Uterus (tissue), 3 donors: ENCODE measurements at regions not wholly inside any gene's neighbourhood (a gene's known extent, or its start where the extent isn't known, plus 50 kb on each side); places are given as distances from the start of the nearest gene placed in this dataset.

ENCODE experiments used
- DNase-seq, 2 donors: peaks; one replicate each; pipeline ENCODE4 v3.0.0-alpha.2; 2019 to 2020
- H3K27ac ChIP-seq, 2 donors: fragments of 200-600 bp; sonication (generic); 1 replicate in 1 of 2; 2 replicates in 1 of 2; pipeline ENCODE4 v1.5.1; 2016 to 2018
- H3K27me3 ChIP-seq, 2 donors: fragments of 200-600 bp; sonication (generic); one replicate each; pipeline ENCODE4 v1.5.1; 2018 to 2019; ENCODE audit warnings: control low read depth in 1 of 2
- H3K36me3 ChIP-seq, 2 donors: fragments of 200-600 bp; sonication (generic); one replicate each; pipeline ENCODE4 v1.5.1; 2019; ENCODE audit warnings: control low read depth in 1 of 2
- H3K4me1 ChIP-seq, 2 donors: fragments of 200-600 bp; sonication (generic); one replicate each; pipeline ENCODE4 v1.5.1; 2018 to 2019; ENCODE audit warnings: control low read depth in 1 of 2
- H3K4me3 ChIP-seq, 2 donors: fragments of 200-600 bp; sonication (generic); 1 replicate in 1 of 2; 2 replicates in 1 of 2; pipeline ENCODE4 v1.5.1; 2018 to 2019; ENCODE audit warnings: mild to moderate bottlenecking in 1 of 2
- H3K9me3 ChIP-seq, 2 donors: fragments of 200-600 bp; sonication (generic); one replicate each; pipeline ENCODE4 v1.5.1; 2019; ENCODE audit warnings: control low read depth in 1 of 2
- CTCF ChIP-seq, 4 experiments: fragments of 200-600 bp in 2 of 4; fragments of 450-650 bp in 2 of 4; sonication (generic) in 2 of 4; IDR thresholded peaks; one replicate each; pipeline ENCODE4 v1.5.1; 2016 to 2019; ENCODE audit warnings: antibody characterized with exemption in 4 of 4, mild to moderate bottlenecking in 2 of 4, moderate library complexity in 1 of 4
- POLR2A ChIP-seq, 2 donors: fragments of 450-650 bp; IDR thresholded peaks; one replicate each; pipeline ENCODE4 v1.6.1; 2016; ENCODE audit warnings: antibody characterized with exemption in 2 of 2, mild to moderate bottlenecking in 1 of 2, moderate library complexity in 1 of 2
- intact Hi-C: fragments of 100-400 bp; cut with DNase I; formaldehyde crosslinking; loops from one replicate; pipeline ENCODE4 v1.15.1; 2023; ENCODE audit warnings: low total_unique reads
- donor health status: DM: yes; HTN: yes; CAD: no.

DNA sequence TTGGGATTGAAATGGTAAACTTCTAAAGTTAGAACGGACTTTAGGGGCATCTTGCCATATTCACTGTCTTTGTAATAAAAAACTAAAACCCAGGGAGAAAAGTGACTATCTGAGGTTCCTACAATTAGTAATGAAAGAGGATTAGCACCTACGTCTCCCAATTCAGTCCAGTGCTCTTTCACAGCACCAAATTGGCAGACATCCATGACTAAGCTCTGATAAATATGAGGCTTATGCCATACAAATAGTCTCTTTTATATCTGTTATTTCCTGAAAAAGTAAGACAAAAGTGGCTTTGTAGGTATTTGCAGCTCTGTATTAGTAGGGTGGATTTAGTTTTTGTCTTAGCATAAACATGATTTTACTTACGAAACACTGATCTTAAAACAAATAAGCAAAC is 315.0 kb upstream of the NRIP1 start:
- Histone ChIP-seq H3K27me3 (no peaks in the 10 kb centered on the region), H3K4me3 (no peak overlapping the region), H3K36me3 (no peaks in the 10 kb centered on the region), H3K27ac (no peak overlapping the region), H3K4me1 (no peaks in the 10 kb centered on the region), H3K9me3 (no peaks in the 10 kb centered on the region)
- TF ChIP-seq POLR2A (IDR thresholded peaks at IDR 0.05) (no peak), CTCF (IDR thresholded peaks at IDR 0.05) (no peak)
- intact Hi-C loops: no loop called here
- DNase-seq: no peak

DNA sequence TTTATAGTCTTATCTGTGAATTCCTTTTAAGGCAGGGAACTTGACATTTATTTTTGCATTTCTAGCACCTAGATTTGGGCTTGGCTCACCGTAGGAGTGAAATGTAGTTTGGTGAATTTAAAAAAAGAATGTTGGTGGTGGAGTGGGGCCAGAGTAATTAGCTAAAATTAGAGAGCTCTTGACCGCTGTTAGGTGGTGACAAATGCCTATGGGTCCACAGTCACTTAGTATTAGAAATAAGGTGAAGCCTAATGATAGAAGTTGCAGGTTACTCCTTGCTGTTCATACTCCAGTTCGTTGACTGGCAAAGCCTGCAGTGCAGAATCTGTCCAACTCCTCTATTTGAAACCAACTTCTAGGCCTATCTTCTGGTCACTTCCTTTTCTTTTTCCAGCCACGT is 318.8 kb upstream of the NRIP1 start:
- Histone ChIP-seq H3K27ac (no peak overlapping the region), H3K4me1 (no peaks in the 10 kb centered on the region), H3K4me3 (no peak overlapping the region), H3K27me3 (no peaks in the 10 kb centered on the region), H3K9me3 (peaks cover 0 to 4% of the 10 kb centered on the region in 2 donors), H3K36me3 (no peaks in the 10 kb centered on the region)
- TF ChIP-seq POLR2A (IDR thresholded peaks at IDR 0.05) (no peak), CTCF (IDR thresholded peaks at IDR 0.05) (no peak)
- intact Hi-C loops: no loop called here
- DNase-seq: no peak

DNA sequence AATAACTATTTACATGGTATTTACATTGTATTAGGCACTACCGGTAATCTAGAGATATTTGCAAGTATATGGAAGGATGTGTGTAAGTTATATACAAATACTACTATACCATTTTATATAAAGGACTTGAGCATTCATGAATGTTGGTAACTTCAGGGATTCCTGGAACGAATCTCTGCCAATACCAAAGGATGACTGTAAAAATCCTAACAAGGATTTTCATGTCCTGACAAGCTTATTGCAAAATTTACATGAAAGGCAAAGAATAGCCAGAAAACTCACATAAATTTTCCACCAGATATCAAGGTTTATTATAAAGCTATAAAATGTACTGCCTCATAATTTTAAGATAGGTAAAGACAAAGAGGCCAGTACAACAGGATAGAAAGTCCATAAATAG is 325.2 kb upstream of the NRIP1 start:
- H3K4me3 ChIP-seq: no peak overlapping the region
- no peak overlapping the region for H3K27ac ChIP-seq
- TF ChIP-seq CTCF (IDR thresholded peaks at IDR 0.05): no peak
- no peak for TF ChIP-seq POLR2A (IDR thresholded peaks at IDR 0.05)
- no peak for DNase-seq
- H3K4me1 ChIP-seq: no peaks in the 10 kb centered on the region
- intact Hi-C loops: no loop called here
- peaks cover 0 to 4% of the 10 kb centered on the region in 2 donors for H3K9me3 ChIP-seq
- no peaks in the 10 kb centered on the region for H3K27me3 ChIP-seq
- no peaks in the 10 kb centered on the region for H3K36me3 ChIP-seq

DNA sequence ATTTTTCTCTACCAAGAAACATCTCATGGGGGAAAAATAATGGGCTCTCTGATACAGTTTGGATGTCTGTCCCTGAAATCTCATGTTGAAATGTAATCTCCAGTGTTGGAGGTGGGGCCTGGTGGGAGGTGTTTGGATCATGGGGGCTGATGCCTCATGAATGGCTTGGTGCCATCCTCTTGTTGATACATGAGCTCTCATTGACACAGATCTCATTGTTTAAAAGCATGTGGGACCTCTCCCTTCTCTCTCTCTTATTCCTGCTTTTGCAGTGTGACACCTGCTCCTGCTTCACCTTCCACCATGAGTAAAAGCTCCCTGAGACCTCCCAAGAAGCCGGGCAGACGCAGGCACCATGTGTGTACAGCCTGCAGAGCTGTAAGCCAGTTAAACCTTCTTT is 332.5 kb upstream of the NRIP1 start:
- no peaks in the 10 kb centered on the region for H3K4me1 ChIP-seq
- no peaks in the 10 kb centered on the region for H3K9me3 ChIP-seq
- no peak for TF ChIP-seq POLR2A (IDR thresholded peaks at IDR 0.05)
- no peak for TF ChIP-seq CTCF (IDR thresholded peaks at IDR 0.05)
- DNase-seq: no peak
- no peaks in the 10 kb centered on the region for H3K27me3 ChIP-seq
- intact Hi-C loops: no loop called here
- no peaks in the 10 kb centered on the region for H3K36me3 ChIP-seq
- H3K27ac ChIP-seq: no peak overlapping the region
- no peak overlapping the region for H3K4me3 ChIP-seq

DNA sequence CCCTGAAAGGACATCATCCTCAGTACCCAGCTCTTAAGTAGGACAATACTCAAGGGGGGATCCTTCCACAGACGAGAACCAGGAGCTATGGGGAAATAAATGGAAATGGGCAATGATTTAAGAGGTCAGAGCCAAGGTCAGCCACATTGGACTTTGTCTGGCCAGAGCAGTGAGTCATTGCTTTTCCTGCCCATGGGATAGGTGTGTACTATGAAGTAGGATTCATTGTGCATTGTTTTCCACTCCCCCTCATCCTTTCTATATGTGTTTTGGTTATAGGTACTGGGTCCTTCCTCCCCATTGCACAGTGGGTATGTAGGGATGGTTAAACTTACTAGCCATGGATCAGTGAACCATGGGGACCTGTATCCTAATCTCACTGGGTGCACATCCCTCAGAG is 328.9 kb upstream of the USP25 start:
- no peak overlapping the region for H3K4me3 ChIP-seq
- H3K4me1 ChIP-seq: no peaks in the 10 kb centered on the region
- no peak for DNase-seq
- H3K27me3 ChIP-seq: no peaks in the 10 kb centered on the region
- no peaks in the 10 kb centered on the region for H3K36me3 ChIP-seq
- no peak overlapping the region for H3K27ac ChIP-seq
- TF ChIP-seq POLR2A (IDR thresholded peaks at IDR 0.05) (no peak), CTCF (IDR thresholded peaks at IDR 0.05) (no peak)
- H3K9me3 ChIP-seq: no peaks in the 10 kb centered on the region
- intact Hi-C loops: no loop called here
